Peyer's patch (tissue), 4 donors: ENCODE measurements at regions not wholly inside any gene's neighbourhood (a gene's known extent, or its start where the extent isn't known, plus 50 kb on each side); places are given as distances from the start of the nearest gene placed in this dataset.

Experiments used
- DNase-seq, 3 donors: peaks; one replicate each; pipeline ENCODE4 v3.0.0-alpha.2; 2017 to 2019
- H3K27ac ChIP-seq, 4 donors: fragments of 200-600 bp; sonication (generic); one replicate each; pipeline ENCODE4 v1.5.1; 2016 to 2019
- H3K27me3 ChIP-seq, 2 donors: fragments of 200-600 bp; sonication (generic); one replicate each; pipeline ENCODE4 v1.5.1; 2019
- H3K36me3 ChIP-seq, 3 donors: fragments of 200-600 bp; sonication (generic); one replicate each; pipeline ENCODE4 v1.5.1; 2016 to 2019
- H3K4me1 ChIP-seq, 4 donors: fragments of 200-600 bp; sonication (generic); one replicate each; pipeline ENCODE4 v1.5.1; 2016 to 2019
- H3K4me3 ChIP-seq, 4 donors: fragments of 200-600 bp; sonication (generic); 1 replicate in 3 of 4; 2 replicates in 1 of 4; pipeline ENCODE4 v1.5.1; 2016 to 2019; ENCODE audit warnings: mild to moderate bottlenecking in 1 of 4
- H3K9me3 ChIP-seq, 4 donors: fragments of 200-600 bp; sonication (generic); one replicate each; pipeline ENCODE4 v1.5.1; 2016 to 2019; ENCODE audit warnings: mild to moderate bottlenecking in 1 of 4
- CTCF ChIP-seq, 6 experiments: fragments of 450-650 bp in 4 of 6; fragments of 200-600 bp in 2 of 6; sonication (generic) in 1 of 6; IDR thresholded peaks; one replicate each; pipeline ENCODE4 v1.5.1; 2017 to 2019; ENCODE audit warnings: antibody characterized with exemption in 6 of 6, mild to moderate bottlenecking in 3 of 6, moderate library complexity in 1 of 6
- POLR2A ChIP-seq, 2 donors: fragments of 450-650 bp; IDR thresholded peaks; one replicate each; pipeline ENCODE4 v1.5.1; 2017; ENCODE audit warnings: antibody characterized with exemption in 2 of 2, mild to moderate bottlenecking in 2 of 2, moderate library complexity in 2 of 2

DNA sequence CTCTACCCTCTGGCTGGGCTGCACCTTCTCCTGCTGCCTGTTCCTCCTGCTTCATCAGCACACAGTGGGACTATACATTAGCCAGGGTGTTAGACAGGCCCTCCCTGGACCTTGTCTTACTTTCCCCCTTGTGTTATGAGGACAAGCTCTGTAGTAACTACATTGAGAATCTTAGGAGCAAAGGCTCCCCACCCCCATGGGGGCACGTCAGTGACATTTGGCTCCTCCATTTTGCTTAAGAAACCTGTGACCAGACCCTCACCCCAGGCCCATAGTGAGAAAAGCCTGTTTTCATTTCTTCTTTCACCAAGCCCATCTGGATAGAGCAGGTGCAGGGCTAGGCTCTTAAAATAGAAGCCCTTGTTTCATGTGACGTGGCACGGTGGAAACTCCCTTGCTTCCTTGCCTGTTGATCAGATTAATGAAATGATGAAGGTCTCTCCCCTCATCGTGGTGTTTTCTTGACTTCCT, 146.7 kb downstream of the RPIA start:
- no peak for TF ChIP-seq CTCF (IDR thresholded peaks at IDR 0.05)
- no peak for TF ChIP-seq POLR2A (IDR thresholded peaks at IDR 0.05)
- Histone ChIP-seq H3K27me3 (no peaks in the 10 kb centered on the region), H3K36me3 (no peaks in the 10 kb centered on the region), H3K4me1 (no peaks in the 10 kb centered on the region), H3K27ac (peak overlapping the region in 2 of 4 donors; percentile 71 to 72), H3K4me3 (no peak overlapping the region), H3K9me3 (no peaks in the 10 kb centered on the region)
- DNase-seq = peak in 2 of 3 donors; percentile 76 to 84

DNA sequence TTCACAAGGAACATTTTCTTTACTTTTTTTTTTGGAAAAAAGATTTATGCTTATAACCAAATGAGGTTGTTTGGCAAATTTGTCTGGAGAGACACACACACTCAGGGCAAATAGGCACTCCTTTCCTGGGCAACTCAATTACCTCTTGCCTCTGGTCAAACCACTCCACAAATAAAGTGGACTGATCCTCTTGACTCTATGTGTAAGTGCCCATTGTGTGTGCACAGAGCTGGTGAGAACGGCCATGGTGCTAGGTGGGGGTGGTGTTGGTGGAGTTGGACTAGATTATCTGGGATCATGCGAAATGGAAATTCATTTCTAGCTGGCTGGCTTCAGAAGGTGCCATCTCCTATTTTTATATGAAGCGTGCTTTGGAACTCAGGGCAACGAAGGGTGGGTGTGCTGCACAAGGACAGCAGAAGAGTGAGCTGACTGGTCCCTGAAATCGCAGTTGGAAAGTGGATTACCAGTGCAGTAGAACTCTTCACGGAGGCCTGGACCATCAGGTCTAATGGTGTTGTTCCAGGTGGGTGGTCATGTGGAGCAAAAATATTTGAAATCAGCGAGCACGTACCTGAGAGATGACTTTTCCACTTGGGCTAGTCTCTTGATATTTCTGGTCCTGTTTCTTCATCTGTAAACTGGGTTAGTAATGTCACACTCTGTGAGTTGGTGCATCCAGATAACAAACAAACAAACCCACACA, 149.9 kb downstream of the RPIA start:
- TF ChIP-seq POLR2A (IDR thresholded peaks at IDR 0.05) (no peak), CTCF (IDR thresholded peaks at IDR 0.05) (no peak)
- no peaks in the 10 kb centered on the region for H3K36me3 ChIP-seq
- peak overlapping the region in 2 of 4 donors; percentile 38 to 69 for H3K27ac ChIP-seq
- no peaks in the 10 kb centered on the region for H3K9me3 ChIP-seq
- no peak for DNase-seq
- H3K27me3 ChIP-seq = no peaks in the 10 kb centered on the region
- H3K4me3 ChIP-seq = no peak overlapping the region
- H3K4me1 ChIP-seq = no peaks in the 10 kb centered on the region

- Histone ChIP-seq H3K27ac (peak overlapping the region in 2 of 4 donors; percentile 25 to 66), H3K4me3 (no peak overlapping the region), H3K9me3 (no peaks in the 10 kb centered on the region), H3K27me3 (no peaks in the 10 kb centered on the region), H3K4me1 (no peaks in the 10 kb centered on the region), H3K36me3 (no peaks in the 10 kb centered on the region)
- TF ChIP-seq CTCF (IDR thresholded peaks at IDR 0.05) (no peak), POLR2A (IDR thresholded peaks at IDR 0.05) (no peak)
- no peak for DNase-seq
Measured at GRCh38 chr2:88842656-88843460, 151.4 kb downstream of the RPIA start.

DNA sequence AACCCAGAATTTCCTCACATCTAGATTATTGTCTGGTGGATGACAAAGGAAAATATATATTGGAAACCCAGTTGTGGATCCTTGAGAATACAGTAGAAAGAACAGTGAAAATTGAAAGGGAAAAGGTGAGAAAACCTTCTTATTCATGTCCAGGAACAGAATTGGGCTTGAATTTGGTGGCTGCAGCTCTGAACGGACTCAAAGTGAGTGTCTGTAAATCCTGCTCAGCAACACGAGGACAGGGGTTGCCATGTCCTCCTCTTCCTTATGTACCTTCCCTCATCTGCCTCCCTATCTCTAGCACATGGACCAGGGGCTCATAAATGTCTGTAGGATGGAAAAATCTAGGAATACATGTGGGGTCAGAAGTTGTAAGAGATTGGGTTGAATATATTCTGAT, 152.2 kb downstream of the RPIA start:
- DNase-seq = no peak
- no peaks in the 10 kb centered on the region for H3K27me3 ChIP-seq
- H3K9me3 ChIP-seq = no peaks in the 10 kb centered on the region
- H3K36me3 ChIP-seq = no peaks in the 10 kb centered on the region
- H3K4me1 ChIP-seq = no peaks in the 10 kb centered on the region
- H3K4me3 ChIP-seq = no peak overlapping the region
- no peak for TF ChIP-seq POLR2A (IDR thresholded peaks at IDR 0.05)
- TF ChIP-seq CTCF (IDR thresholded peaks at IDR 0.05) = no peak
- H3K27ac ChIP-seq = peak overlapping the region in 2 of 4 donors; percentile 28 to 66

DNA sequence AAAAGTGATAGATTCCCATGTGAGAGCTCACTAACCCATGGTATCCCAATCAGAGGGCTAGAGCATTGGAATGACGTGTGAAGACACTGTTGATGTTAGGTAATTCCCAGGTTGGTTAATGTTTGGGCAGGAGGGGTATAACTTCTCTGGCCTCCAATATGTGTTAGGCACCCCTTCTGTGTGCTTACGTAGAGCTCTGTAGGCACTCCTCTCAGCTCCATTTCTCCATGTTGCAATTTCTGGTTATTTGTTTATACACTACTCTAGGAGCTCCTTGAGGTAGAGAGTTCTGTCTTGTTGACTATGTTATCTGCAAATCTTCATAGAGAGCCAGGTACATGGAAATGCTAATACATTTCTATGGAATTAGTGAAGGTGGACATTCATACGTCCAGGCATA, 153.5 kb downstream of the RPIA start:
- Histone ChIP-seq H3K36me3 (no peaks in the 10 kb centered on the region), H3K4me1 (no peaks in the 10 kb centered on the region), H3K4me3 (no peak overlapping the region), H3K27ac (peak overlapping the region in 1 of 4 donors; percentile 66), H3K27me3 (no peaks in the 10 kb centered on the region), H3K9me3 (no peaks in the 10 kb centered on the region)
- TF ChIP-seq CTCF (IDR thresholded peaks at IDR 0.05) (no peak), POLR2A (IDR thresholded peaks at IDR 0.05) (no peak)
- no peak for DNase-seq
